Keratinocyte (primary cell): ENCODE measurements at regions not wholly inside any gene's neighbourhood (a gene's known extent, or its start where the extent isn't known, plus 50 kb on each side); places are given as distances from the start of the nearest gene placed in this dataset.

ENCODE experiments used
- DNase-seq: peaks from one replicate; pipeline ENCODE4 v3.0.0-alpha.2; 2011; ENCODE audit warnings: low read depth, missing footprints, low spot score
- FAIRE-seq: peaks from 2 replicates; lab custom pipeline; 2011; peaks lifted over from hg19 to GRCh38; lab: Jason Lieb, UNC
- H2AFZ ChIP-seq: 2 replicates; pipeline ENCODE4 v1.6.0; 2012; ENCODE audit warnings: low read length, control low read depth, inconsistent platforms; ENCODE audit not compliant: control insufficient read depth
- H3K27ac ChIP-seq: 2 replicates; pipeline ENCODE4 v1.5.1; 2011; ENCODE audit warnings: low read length; ENCODE audit not compliant: control insufficient read depth, insufficient read depth
- H3K27me3 ChIP-seq: 3 replicates; pipeline ENCODE4 v1.6.0; 2011; ENCODE audit warnings: low read length; ENCODE audit not compliant: control insufficient read depth, insufficient read depth; ENCODE audit errors: extremely low read depth
- H3K36me3 ChIP-seq, 2 experiments: 2 replicates in 1 of 2; 3 replicates in 1 of 2; pipeline ENCODE4 v1.5.1; 2011; ENCODE audit warnings: low read length in 2 of 2, mild to moderate bottlenecking in 1 of 2; ENCODE audit not compliant: control insufficient read depth in 2 of 2, insufficient read depth in 2 of 2; ENCODE audit errors: extremely low read depth in 1 of 2
- H3K4me1 ChIP-seq: 3 replicates; pipeline ENCODE4 v1.5.1; 2011; ENCODE audit warnings: low read length; ENCODE audit not compliant: control insufficient read depth, insufficient read depth; ENCODE audit errors: extremely low read depth
- H3K4me2 ChIP-seq: 3 replicates; pipeline ENCODE4 v1.6.0; 2011; ENCODE audit warnings: low read depth, low read length; ENCODE audit not compliant: control insufficient read depth, insufficient read depth; ENCODE audit errors: extremely low read depth
- H3K4me3 ChIP-seq, 3 experiments: fragments of 200-600 bp in 1 of 3; sonication (generic) in 1 of 3; 2 replicates in 2 of 3; 3 replicates in 1 of 3; pipeline ENCODE4 v1.5.1; 2011 to 2016; ENCODE audit warnings: low read length in 3 of 3, mild to moderate bottlenecking in 3 of 3, control low read depth in 2 of 3, inconsistent platforms in 1 of 3, low read depth in 1 of 3, mixed read lengths in 1 of 3, mixed run types in 1 of 3, moderate library complexity in 1 of 3; ENCODE audit not compliant: control insufficient read depth in 2 of 3, insufficient read depth in 2 of 3; ENCODE audit errors: extremely low read depth in 1 of 3
- H3K79me2 ChIP-seq: 2 replicates; pipeline ENCODE4 v1.6.0; 2012; ENCODE audit warnings: low read length; ENCODE audit not compliant: control insufficient read depth, insufficient read depth
- H3K9ac ChIP-seq: 3 replicates; pipeline ENCODE4 v1.6.0; 2011; ENCODE audit warnings: low read length; ENCODE audit not compliant: control insufficient read depth, insufficient read depth; ENCODE audit errors: extremely low read depth
- H3K9me1 ChIP-seq: 3 replicates; pipeline ENCODE4 v1.6.0; 2011; ENCODE audit warnings: low read length; ENCODE audit not compliant: control insufficient read depth, insufficient read depth; ENCODE audit errors: extremely low read depth
- H3K9me3 ChIP-seq: 2 replicates; pipeline ENCODE4 v1.5.1; 2012; ENCODE audit warnings: low read depth, low read length; ENCODE audit not compliant: control insufficient read depth
- H4K20me1 ChIP-seq: 3 replicates; pipeline ENCODE4 v1.6.0; 2011; ENCODE audit warnings: low read length; ENCODE audit not compliant: control insufficient read depth, insufficient read depth; ENCODE audit errors: extremely low read depth
- EZH2 ChIP-seq: IDR thresholded peaks from one replicate; pipeline ENCODE4 v1.6.1; 2012; ENCODE audit warnings: inconsistent platforms, mild to moderate bottlenecking, low read length, moderate library complexity
- dilution Hi-C: fragments of 300-500 bp; cut with MboI; formaldehyde crosslinking; loops from one replicate; pipeline ENCODE4 v1.7.0; 2020; ENCODE audit warnings: low sequenced_read_pairs; ENCODE audit not compliant: extremely low pct_ligation_motif_present
- TF ChIP-seq, protein P1 (sequence below), 3 experiments: IDR thresholded peaks in 1 of 3; conservative IDR thresholded peaks in 1 of 3; optimal IDR thresholded peaks in 1 of 3; 2 replicates in 2 of 3; 3 replicates in 1 of 3; pipeline versions ENCODE3 to v1.5.1; 2011; ENCODE audit warnings: low read length in 3 of 3, mild to moderate bottlenecking in 3 of 3, moderate library complexity in 2 of 3, control low read depth in 1 of 3, inconsistent platforms in 1 of 3; ENCODE audit not compliant: insufficient read depth in 2 of 3; ENCODE audit errors: extremely low read depth in 1 of 3

DNA sequence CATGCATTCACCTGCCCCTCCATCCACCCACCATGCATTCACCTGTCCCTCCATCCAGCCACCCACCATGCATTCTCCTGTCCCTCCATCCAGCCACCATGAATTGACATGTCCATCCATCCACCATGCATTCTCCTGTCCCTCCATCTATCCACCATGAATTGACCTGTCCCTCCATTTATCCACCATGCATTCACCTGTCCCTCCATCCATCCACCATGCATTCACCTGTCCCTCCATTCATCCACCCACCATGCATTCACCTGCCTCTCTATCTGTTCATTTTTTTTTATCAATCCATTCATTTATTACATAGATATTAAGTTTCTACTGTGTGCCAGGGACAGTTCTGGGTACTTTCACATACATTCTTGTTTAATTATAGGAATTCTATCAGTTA, 69.2 kb downstream of the MYCN start:
- H3K4me2 ChIP-seq = no peak overlapping the region
- dilution Hi-C loops = no loop called here
- no peak overlapping the region for H3K9ac ChIP-seq
- H3K9me3 ChIP-seq = no peaks in the 10 kb centered on the region
- H3K27me3 ChIP-seq = no peaks in the 10 kb centered on the region
- H3K4me1 ChIP-seq = peaks cover 2% of the 10 kb centered on the region
- H3K27ac ChIP-seq = no peak overlapping the region
- TF ChIP-seq, protein P1, sequence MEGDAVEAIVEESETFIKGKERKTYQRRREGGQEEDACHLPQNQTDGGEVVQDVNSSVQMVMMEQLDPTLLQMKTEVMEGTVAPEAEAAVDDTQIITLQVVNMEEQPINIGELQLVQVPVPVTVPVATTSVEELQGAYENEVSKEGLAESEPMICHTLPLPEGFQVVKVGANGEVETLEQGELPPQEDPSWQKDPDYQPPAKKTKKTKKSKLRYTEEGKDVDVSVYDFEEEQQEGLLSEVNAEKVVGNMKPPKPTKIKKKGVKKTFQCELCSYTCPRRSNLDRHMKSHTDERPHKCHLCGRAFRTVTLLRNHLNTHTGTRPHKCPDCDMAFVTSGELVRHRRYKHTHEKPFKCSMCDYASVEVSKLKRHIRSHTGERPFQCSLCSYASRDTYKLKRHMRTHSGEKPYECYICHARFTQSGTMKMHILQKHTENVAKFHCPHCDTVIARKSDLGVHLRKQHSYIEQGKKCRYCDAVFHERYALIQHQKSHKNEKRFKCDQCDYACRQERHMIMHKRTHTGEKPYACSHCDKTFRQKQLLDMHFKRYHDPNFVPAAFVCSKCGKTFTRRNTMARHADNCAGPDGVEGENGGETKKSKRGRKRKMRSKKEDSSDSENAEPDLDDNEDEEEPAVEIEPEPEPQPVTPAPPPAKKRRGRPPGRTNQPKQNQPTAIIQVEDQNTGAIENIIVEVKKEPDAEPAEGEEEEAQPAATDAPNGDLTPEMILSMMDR (optimal IDR thresholded peaks at IDR 0.05 in 1 of 3, IDR thresholded peaks at IDR 0.05 in 1 of 3, conservative IDR thresholded peaks at IDR 0.05 in 1 of 3; ENCODE audit: extremely low read depth in 1 of 3, insufficient read depth in 2 of 3, low read length in 3 of 3) = no peak
- TF ChIP-seq EZH2 = no peak
- no peaks in the 10 kb centered on the region for H3K9me1 ChIP-seq
- no peak for DNase-seq
- H2AFZ ChIP-seq = no peak overlapping the region
- H3K4me3 ChIP-seq = no peak overlapping the region
- H3K36me3 ChIP-seq = no peaks in the 10 kb centered on the region
- no peaks in the 10 kb centered on the region for H4K20me1 ChIP-seq
- H3K79me2 ChIP-seq = no peaks in the 10 kb centered on the region
- no peak for FAIRE-seq

DNA sequence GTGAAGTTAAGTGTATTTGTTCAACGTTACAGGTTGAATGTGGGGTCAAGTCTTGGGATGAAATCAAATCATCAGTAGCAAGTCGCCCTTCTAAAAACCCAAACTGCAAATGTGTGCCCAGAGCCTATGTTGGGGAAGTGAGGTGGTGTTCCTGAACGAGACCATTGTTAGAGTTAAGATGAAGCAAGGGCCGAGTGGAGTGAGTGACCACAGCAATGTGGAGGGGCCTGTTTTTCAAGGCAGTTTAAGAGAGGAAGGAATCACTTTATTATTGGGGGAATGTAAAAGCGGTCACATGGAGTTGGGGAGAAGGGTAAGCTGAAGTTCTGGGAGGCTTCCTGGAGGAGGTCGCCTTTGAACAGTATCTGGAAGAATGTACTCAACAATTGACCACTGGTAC, 68.5 kb downstream of the MYCN start:
- H3K4me1 ChIP-seq = peaks cover 2% of the 10 kb centered on the region
- H3K27ac ChIP-seq = no peak overlapping the region
- FAIRE-seq (no peak), DNase-seq (no peak)
- TF ChIP-seq, protein P1 (optimal IDR thresholded peaks at IDR 0.05 in 1 of 3, IDR thresholded peaks at IDR 0.05 in 1 of 3, conservative IDR thresholded peaks at IDR 0.05 in 1 of 3; ENCODE audit: extremely low read depth in 1 of 3, insufficient read depth in 2 of 3, low read length in 3 of 3) = no peak
- TF ChIP-seq EZH2 = no peak
- no peak overlapping the region for H3K4me2 ChIP-seq
- H3K79me2 ChIP-seq = no peaks in the 10 kb centered on the region
- dilution Hi-C loops = no loop called here
- H3K9me1 ChIP-seq = no peaks in the 10 kb centered on the region
- no peak overlapping the region for H3K9ac ChIP-seq
- H3K27me3 ChIP-seq = no peaks in the 10 kb centered on the region
- H4K20me1 ChIP-seq = no peaks in the 10 kb centered on the region
- no peak overlapping the region for H2AFZ ChIP-seq
- H3K9me3 ChIP-seq = no peaks in the 10 kb centered on the region
- no peak overlapping the region for H3K4me3 ChIP-seq
- H3K36me3 ChIP-seq = no peaks in the 10 kb centered on the region
